ENCODE measurements at regions not wholly inside any gene's neighbourhood (a gene's known extent, or its start where the extent isn't known, plus 50 kb on each side); places are given as distances from the start of the nearest gene placed in this dataset.

DNA sequence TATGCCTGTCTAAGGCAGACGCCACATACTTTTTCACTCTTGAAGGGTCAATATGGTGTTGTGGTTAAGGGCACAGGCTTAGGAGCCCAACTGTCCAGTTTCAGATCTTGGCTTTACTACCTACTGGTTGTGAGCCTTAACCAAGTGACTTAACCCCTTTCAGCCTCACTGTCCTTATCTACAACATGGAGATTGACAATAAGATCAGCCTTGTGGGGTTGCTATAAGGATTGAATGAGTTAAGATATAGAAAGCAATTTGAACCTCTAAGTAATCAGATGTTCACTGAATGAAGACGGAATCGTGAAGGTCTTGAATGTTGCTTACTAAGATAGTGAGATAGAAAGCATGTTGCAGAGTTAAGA is 121.3 kb upstream of the JUN start:
- Histone ChIP-seq H3K9me3 (ENCODE audit: low read depth, low read length, poor library complexity, severe bottlenecking) (no peaks in the 10 kb centered on the region), H3K27me3 (replicated peaks; ENCODE audit: insufficient read depth, low read depth, low read length, poor library complexity) (no peaks in the 10 kb centered on the region), H3K4me3 (ENCODE audit: low read depth, low read length, poor library complexity, severe bottlenecking) (no peak overlapping the region), H3K36me3 (ENCODE audit: insufficient read depth, low read length, poor library complexity, severe bottlenecking) (no peaks in the 10 kb centered on the region), H3K4me1 (ENCODE audit: insufficient read depth, low read length, poor library complexity, severe bottlenecking) (no peaks in the 10 kb centered on the region), H3K27ac (ENCODE audit: low read depth, low read length, poor library complexity, severe bottlenecking) (no peak overlapping the region)
- ChIA-PET CTCF (no interaction called here), POLR2A (ENCODE audit: low non-redundant PET) (no interaction called here)
- no peak for DNase-seq (ENCODE audit: low spot score)
- TF ChIP-seq EZH2 (IDR thresholded peaks at IDR 0.05; ENCODE audit: borderline replicate concordance, low read depth, low read length, poor library complexity, severe bottlenecking), result no peak
- TF ChIP-seq, protein P1, sequence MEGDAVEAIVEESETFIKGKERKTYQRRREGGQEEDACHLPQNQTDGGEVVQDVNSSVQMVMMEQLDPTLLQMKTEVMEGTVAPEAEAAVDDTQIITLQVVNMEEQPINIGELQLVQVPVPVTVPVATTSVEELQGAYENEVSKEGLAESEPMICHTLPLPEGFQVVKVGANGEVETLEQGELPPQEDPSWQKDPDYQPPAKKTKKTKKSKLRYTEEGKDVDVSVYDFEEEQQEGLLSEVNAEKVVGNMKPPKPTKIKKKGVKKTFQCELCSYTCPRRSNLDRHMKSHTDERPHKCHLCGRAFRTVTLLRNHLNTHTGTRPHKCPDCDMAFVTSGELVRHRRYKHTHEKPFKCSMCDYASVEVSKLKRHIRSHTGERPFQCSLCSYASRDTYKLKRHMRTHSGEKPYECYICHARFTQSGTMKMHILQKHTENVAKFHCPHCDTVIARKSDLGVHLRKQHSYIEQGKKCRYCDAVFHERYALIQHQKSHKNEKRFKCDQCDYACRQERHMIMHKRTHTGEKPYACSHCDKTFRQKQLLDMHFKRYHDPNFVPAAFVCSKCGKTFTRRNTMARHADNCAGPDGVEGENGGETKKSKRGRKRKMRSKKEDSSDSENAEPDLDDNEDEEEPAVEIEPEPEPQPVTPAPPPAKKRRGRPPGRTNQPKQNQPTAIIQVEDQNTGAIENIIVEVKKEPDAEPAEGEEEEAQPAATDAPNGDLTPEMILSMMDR (conservative IDR thresholded peaks at IDR 0.05; ENCODE audit: low read depth, low read length), result no peak
- no TSS peak for BruUV-seq (replicated peaks)
- intact Hi-C loops (cut with micrococcal nuclease; ENCODE audit: unreplicated experiment), result no loop called here

DNA sequence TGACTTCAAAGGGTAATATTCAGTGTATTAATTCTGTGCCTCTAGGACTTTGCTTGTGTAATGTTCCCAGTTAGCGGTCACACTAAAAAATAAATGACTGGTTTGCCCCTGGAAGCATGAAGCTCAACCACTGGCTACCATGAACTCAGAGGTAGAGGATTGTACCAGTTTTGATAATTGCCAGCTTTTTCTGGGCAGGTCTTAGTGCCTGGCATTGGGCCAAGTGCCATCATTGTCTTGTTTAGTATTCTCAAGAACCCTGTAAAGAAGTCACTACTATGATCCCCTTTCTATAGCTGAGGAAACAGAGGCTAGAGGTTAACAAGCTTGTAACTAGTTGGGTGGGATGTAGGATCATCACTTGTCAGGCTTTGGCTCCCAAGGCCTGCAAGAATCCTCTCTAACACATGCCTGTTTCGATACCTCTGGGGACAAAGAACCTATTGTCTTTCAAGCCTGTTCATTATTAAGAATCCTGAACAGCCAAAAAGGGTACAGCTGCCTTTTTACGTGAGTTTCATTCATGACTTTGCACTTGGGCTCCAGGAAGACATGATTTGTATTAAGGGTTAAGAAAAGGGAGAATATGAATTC is 121.9 kb upstream of the JUN start:
- no peak for TF ChIP-seq EZH2 (IDR thresholded peaks at IDR 0.05; ENCODE audit: borderline replicate concordance, low read depth, low read length, poor library complexity, severe bottlenecking)
- TF ChIP-seq, protein P1 (conservative IDR thresholded peaks at IDR 0.05; ENCODE audit: low read depth, low read length), result no peak
- POLR2A ChIA-PET (ENCODE audit: low non-redundant PET), result no interaction called here
- Histone ChIP-seq H3K27me3 (replicated peaks; ENCODE audit: insufficient read depth, low read depth, low read length, poor library complexity) (no peaks in the 10 kb centered on the region), H3K27ac (ENCODE audit: low read depth, low read length, poor library complexity, severe bottlenecking) (no peak overlapping the region), H3K4me1 (ENCODE audit: insufficient read depth, low read length, poor library complexity, severe bottlenecking) (no peaks in the 10 kb centered on the region), H3K4me3 (ENCODE audit: low read depth, low read length, poor library complexity, severe bottlenecking) (no peak overlapping the region), H3K9me3 (ENCODE audit: low read depth, low read length, poor library complexity, severe bottlenecking) (no peaks in the 10 kb centered on the region), H3K36me3 (ENCODE audit: insufficient read depth, low read length, poor library complexity, severe bottlenecking) (no peaks in the 10 kb centered on the region)
- intact Hi-C loops (cut with micrococcal nuclease; ENCODE audit: unreplicated experiment), result no loop called here
- DNase-seq (ENCODE audit: low spot score), result no peak
- no TSS peak for BruUV-seq (replicated peaks)
- CTCF ChIA-PET, result no interaction called here

DNA sequence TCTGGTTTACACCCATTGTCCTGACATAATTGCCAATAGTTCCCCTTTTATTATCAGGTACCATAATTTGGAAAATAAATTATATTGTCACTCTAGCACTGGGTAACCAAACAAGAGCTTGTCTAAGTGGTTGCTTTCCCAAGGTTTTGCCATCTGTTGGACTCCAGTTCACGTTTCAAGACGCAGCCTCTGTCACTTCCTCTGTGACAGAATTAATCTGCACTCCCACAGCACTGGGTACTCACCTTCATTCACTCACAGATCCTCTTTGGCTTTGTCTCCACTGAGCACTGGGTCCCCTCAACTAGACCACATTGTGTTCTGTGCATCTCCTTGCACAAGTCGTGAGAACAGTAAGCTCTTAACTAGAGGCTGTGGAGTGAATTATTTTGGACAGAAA is 123.6 kb upstream of the JUN start:
- POLR2A ChIA-PET (ENCODE audit: low non-redundant PET), result no interaction called here
- Histone ChIP-seq H3K4me3 (ENCODE audit: low read depth, low read length, poor library complexity, severe bottlenecking) (no peak overlapping the region), H3K36me3 (ENCODE audit: insufficient read depth, low read length, poor library complexity, severe bottlenecking) (no peaks in the 10 kb centered on the region)

More for the DNA sequence above, 123.6 kb upstream of the JUN start:
- no peak for DNase-seq (ENCODE audit: low spot score)
- Histone ChIP-seq H3K27me3 (replicated peaks; ENCODE audit: insufficient read depth, low read depth, low read length, poor library complexity) (no peaks in the 10 kb centered on the region), H3K27ac (ENCODE audit: low read depth, low read length, poor library complexity, severe bottlenecking) (no peak overlapping the region), H3K9me3 (ENCODE audit: low read depth, low read length, poor library complexity, severe bottlenecking) (no peaks in the 10 kb centered on the region), H3K4me1 (ENCODE audit: insufficient read depth, low read length, poor library complexity, severe bottlenecking) (no peaks in the 10 kb centered on the region)
- intact Hi-C loops (cut with micrococcal nuclease; ENCODE audit: unreplicated experiment), result no loop called here
- TF ChIP-seq, protein P1 (conservative IDR thresholded peaks at IDR 0.05; ENCODE audit: low read depth, low read length), result no peak
- TF ChIP-seq EZH2 (IDR thresholded peaks at IDR 0.05; ENCODE audit: borderline replicate concordance, low read depth, low read length, poor library complexity, severe bottlenecking), result no peak
- BruUV-seq (replicated peaks), result no TSS peak
- CTCF ChIA-PET, result no interaction called here

Measured in A673 (cell line).